ENCODE measurements at regions not wholly inside any gene's neighbourhood (a gene's known extent, or its start where the extent isn't known, plus 50 kb on each side); places are given as distances from the start of the nearest gene placed in this dataset.

DNA sequence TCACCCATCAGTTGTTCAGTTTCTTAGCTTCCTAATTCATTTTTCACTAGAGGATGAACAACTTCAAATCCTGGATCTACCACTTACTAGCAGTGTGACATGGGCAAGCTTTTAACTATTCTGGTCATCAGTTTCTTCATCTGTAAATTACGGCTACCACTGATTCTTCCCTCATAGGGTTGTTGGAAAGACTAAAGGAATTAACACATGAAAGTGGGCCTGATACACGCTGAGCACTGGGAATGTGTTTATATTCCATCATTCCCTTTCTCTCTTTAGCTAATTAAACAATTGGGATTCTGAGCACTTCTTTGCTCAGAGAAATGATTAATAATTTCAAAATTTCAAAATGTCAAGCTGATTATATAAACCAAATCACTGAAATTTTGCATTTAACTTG is 862.3 kb upstream of the GCFC2 start:
- H2BK15ac ChIP-seq (ENCODE audit: low read length): no peak overlapping the region
- H3K14ac ChIP-seq (ENCODE audit: low read length): no peak overlapping the region
- no peak overlapping the region for H3K4ac ChIP-seq (ENCODE audit: low read length)
- H2BK12ac ChIP-seq (ENCODE audit: low read length): no peak overlapping the region
- H3K27ac ChIP-seq (replicated peaks; ENCODE audit: low read length): no peak overlapping the region
- H2BK5ac ChIP-seq (ENCODE audit: low read length): no peak overlapping the region
- no peaks in the 10 kb centered on the region for H3K9me3 ChIP-seq (replicated peaks in 1 of 2; ENCODE audit: control insufficient read depth in 2 of 2, insufficient read depth in 1 of 2, low read depth in 1 of 2, low read length in 2 of 2)
- H4K91ac ChIP-seq (ENCODE audit: low read depth, low read length, poor library complexity): no peak overlapping the region
- H3K9ac ChIP-seq (ENCODE audit: low read depth, low read length, poor library complexity): no peak overlapping the region
- no peak overlapping the region for H2AFZ ChIP-seq (ENCODE audit: low read length)
- H3K79me1 ChIP-seq (ENCODE audit: low read depth, low read length): no peaks in the 10 kb centered on the region
- H3K23ac ChIP-seq (ENCODE audit: low read depth, low read length, poor library complexity): no peak overlapping the region
- no peak overlapping the region for H4K8ac ChIP-seq (ENCODE audit: low read depth, low read length)
- H3K27me3 ChIP-seq (ENCODE audit: control insufficient read depth in 3 of 3, insufficient read depth in 3 of 3, low read depth in 1 of 3, low read length in 3 of 3): no peaks in the 10 kb centered on the region
- H3K18ac ChIP-seq (ENCODE audit: low read length): no peak overlapping the region
- no peak overlapping the region for H3K4me2 ChIP-seq (ENCODE audit: insufficient read depth, low read length, poor library complexity, severe bottlenecking)
- H2BK120ac ChIP-seq (ENCODE audit: low read depth, low read length): no peak overlapping the region
- no peak overlapping the region for H3K4me3 ChIP-seq (ENCODE audit: low read length in 2 of 2)
- WGBS, 2 donors (ENCODE audit: extremely low coverage in 2 of 2, insufficient read length in 2 of 2, insufficient replicate concordance in 1 of 2): no CpG with 5 or more reads among the region's 2 CpGs
- H3K4me1 ChIP-seq (ENCODE audit: control insufficient read depth in 2 of 2, insufficient read depth in 1 of 2, low read depth in 1 of 2, low read length in 2 of 2): no peaks in the 10 kb centered on the region
- no peak overlapping the region for H2AK5ac ChIP-seq (ENCODE audit: low read depth, low read length)
- no peak for DNase-seq (ENCODE audit: low spot score)
- H3K36me3 ChIP-seq (replicated peaks in 1 of 2; ENCODE audit: control insufficient read depth in 2 of 2, insufficient read depth in 2 of 2, low read length in 2 of 2): no peaks in the 10 kb centered on the region

DNA sequence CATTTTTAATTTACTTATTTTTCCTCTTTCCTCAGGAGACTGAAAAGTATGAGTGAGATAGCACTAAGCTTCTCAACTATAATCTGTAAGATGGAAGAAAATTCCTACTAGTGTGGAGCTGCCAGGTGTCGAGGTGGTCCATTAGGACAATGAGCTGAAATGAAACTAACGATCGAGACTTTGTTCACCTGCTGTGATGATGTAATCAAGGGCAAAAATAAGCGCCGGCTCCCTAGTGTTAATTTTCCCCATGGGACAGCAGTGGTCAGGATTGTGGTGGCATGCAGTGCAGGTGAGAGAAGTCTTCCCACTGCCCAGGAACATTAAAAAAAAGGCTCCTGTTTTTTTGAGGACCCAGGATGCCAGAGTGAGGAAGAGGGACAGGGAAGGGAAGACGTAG is 859.1 kb upstream of the GCFC2 start:
- H3K4me3 ChIP-seq (ENCODE audit: low read length in 2 of 2): no peak overlapping the region
- no CpG with 5 or more reads among the region's 6 CpGs for WGBS, 2 donors (ENCODE audit: extremely low coverage in 2 of 2, insufficient read length in 2 of 2, insufficient replicate concordance in 1 of 2)
- H2BK5ac ChIP-seq (ENCODE audit: low read length): no peak overlapping the region

DNA sequence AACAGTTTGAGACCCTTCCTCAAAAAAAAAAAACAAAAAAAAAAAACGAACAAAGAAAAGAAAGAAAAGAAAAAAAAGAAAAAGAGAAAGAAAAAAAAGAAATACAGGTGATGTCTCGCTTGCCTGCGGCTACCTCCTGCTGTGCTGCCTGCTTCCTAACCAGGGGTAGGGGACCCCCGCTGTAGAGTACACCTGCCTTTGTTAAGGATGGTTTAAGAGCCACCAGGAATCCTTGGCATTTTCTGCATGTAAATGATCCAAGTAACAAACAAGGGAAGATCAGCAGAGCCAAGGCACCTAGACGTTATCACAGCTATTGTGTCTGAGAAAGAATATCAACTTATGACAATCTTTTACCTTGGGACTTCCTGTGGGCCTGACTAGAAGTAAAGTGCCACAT is 856.8 kb upstream of the GCFC2 start:
- Histone ChIP-seq H3K36me3 (replicated peaks in 1 of 2; ENCODE audit: control insufficient read depth in 2 of 2, insufficient read depth in 2 of 2, low read length in 2 of 2) (no peaks in the 10 kb centered on the region), H3K79me1 (ENCODE audit: low read depth, low read length) (no peaks in the 10 kb centered on the region), H3K23ac (ENCODE audit: low read depth, low read length, poor library complexity) (no peak overlapping the region), H3K9ac (ENCODE audit: low read depth, low read length, poor library complexity) (no peak overlapping the region), H3K18ac (ENCODE audit: low read length) (no peak overlapping the region), H2BK120ac (ENCODE audit: low read depth, low read length) (no peak overlapping the region), H3K4me1 (ENCODE audit: control insufficient read depth in 2 of 2, insufficient read depth in 1 of 2, low read depth in 1 of 2, low read length in 2 of 2) (no peaks in the 10 kb centered on the region), H2BK15ac (ENCODE audit: low read length) (no peak overlapping the region), H3K9me3 (replicated peaks in 1 of 2; ENCODE audit: control insufficient read depth in 2 of 2, insufficient read depth in 1 of 2, low read depth in 1 of 2, low read length in 2 of 2) (no peaks in the 10 kb centered on the region), H2AK5ac (ENCODE audit: low read depth, low read length) (no peak overlapping the region), H3K4me2 (ENCODE audit: insufficient read depth, low read length, poor library complexity, severe bottlenecking) (no peak overlapping the region), H3K27ac (replicated peaks; ENCODE audit: low read length) (no peak overlapping the region), H2BK12ac (ENCODE audit: low read length) (no peak overlapping the region), H4K91ac (ENCODE audit: low read depth, low read length, poor library complexity) (no peak overlapping the region), H3K14ac (ENCODE audit: low read length) (no peak overlapping the region), H4K8ac (ENCODE audit: low read depth, low read length) (no peak overlapping the region), H2AFZ (ENCODE audit: low read length) (no peak overlapping the region), H2BK5ac (ENCODE audit: low read length) (no peak overlapping the region), H3K27me3 (ENCODE audit: control insufficient read depth in 3 of 3, insufficient read depth in 3 of 3, low read depth in 1 of 3, low read length in 3 of 3) (no peaks in the 10 kb centered on the region), H3K4ac (ENCODE audit: low read length) (no peak overlapping the region), H3K4me3 (ENCODE audit: low read length in 2 of 2) (no peak overlapping the region)
- no peak for DNase-seq (ENCODE audit: low spot score)
- WGBS, 2 donors (ENCODE audit: extremely low coverage in 2 of 2, insufficient read length in 2 of 2, insufficient replicate concordance in 1 of 2): no CpG with 5 or more reads among the region's 5 CpGs

More for the DNA sequence above, 859.1 kb upstream of the GCFC2 start:
- Histone ChIP-seq H3K4me2 (ENCODE audit: insufficient read depth, low read length, poor library complexity, severe bottlenecking) (no peak overlapping the region), H2BK120ac (ENCODE audit: low read depth, low read length) (no peak overlapping the region), H3K4me1 (ENCODE audit: control insufficient read depth in 2 of 2, insufficient read depth in 1 of 2, low read depth in 1 of 2, low read length in 2 of 2) (no peaks in the 10 kb centered on the region), H3K79me1 (ENCODE audit: low read depth, low read length) (no peaks in the 10 kb centered on the region), H2BK15ac (ENCODE audit: low read length) (no peak overlapping the region), H3K4ac (ENCODE audit: low read length) (no peak overlapping the region), H3K27ac (replicated peaks; ENCODE audit: low read length) (no peak overlapping the region), H2AK5ac (ENCODE audit: low read depth, low read length) (no peak overlapping the region), H2AFZ (ENCODE audit: low read length) (no peak overlapping the region), H3K18ac (ENCODE audit: low read length) (no peak overlapping the region), H2BK12ac (ENCODE audit: low read length) (no peak overlapping the region), H3K27me3 (ENCODE audit: control insufficient read depth in 3 of 3, insufficient read depth in 3 of 3, low read depth in 1 of 3, low read length in 3 of 3) (no peaks in the 10 kb centered on the region), H3K9me3 (replicated peaks in 1 of 2; ENCODE audit: control insufficient read depth in 2 of 2, insufficient read depth in 1 of 2, low read depth in 1 of 2, low read length in 2 of 2) (no peaks in the 10 kb centered on the region), H3K36me3 (replicated peaks in 1 of 2; ENCODE audit: control insufficient read depth in 2 of 2, insufficient read depth in 2 of 2, low read length in 2 of 2) (no peaks in the 10 kb centered on the region), H3K23ac (ENCODE audit: low read depth, low read length, poor library complexity) (no peak overlapping the region), H3K9ac (ENCODE audit: low read depth, low read length, poor library complexity) (no peak overlapping the region), H4K8ac (ENCODE audit: low read depth, low read length) (no peak overlapping the region), H3K14ac (ENCODE audit: low read length) (no peak overlapping the region), H4K91ac (ENCODE audit: low read depth, low read length, poor library complexity) (no peak overlapping the region)
- no peak for DNase-seq (ENCODE audit: low spot score)

DNA sequence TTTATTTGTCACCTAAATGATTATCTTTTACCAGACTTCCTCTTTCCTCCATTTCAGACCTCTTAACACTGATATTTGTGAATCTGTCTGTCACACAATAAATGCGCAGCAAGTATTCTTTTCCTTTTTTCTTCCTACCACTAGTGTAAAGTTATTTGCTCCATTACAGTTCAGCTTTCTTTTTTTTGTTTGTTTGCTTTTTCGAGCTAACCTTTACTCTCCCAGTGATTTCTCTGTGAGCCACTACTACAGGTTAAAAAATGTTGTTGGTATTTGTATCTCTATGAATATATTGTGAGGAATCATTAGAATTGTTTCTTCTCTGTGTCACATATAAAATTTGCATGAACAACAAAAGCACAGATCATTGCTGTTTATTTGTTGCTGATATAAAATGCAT is 854.0 kb upstream of the GCFC2 start:
- Histone ChIP-seq H2AK5ac (ENCODE audit: low read depth, low read length) (no peak overlapping the region), H2AFZ (ENCODE audit: low read length) (no peak overlapping the region), H2BK12ac (ENCODE audit: low read length) (no peak overlapping the region), H3K9me3 (replicated peaks in 1 of 2; ENCODE audit: control insufficient read depth in 2 of 2, insufficient read depth in 1 of 2, low read depth in 1 of 2, low read length in 2 of 2) (no peaks in the 10 kb centered on the region), H3K27me3 (ENCODE audit: control insufficient read depth in 3 of 3, insufficient read depth in 3 of 3, low read depth in 1 of 3, low read length in 3 of 3) (no peaks in the 10 kb centered on the region), H2BK120ac (ENCODE audit: low read depth, low read length) (no peak overlapping the region), H2BK15ac (ENCODE audit: low read length) (no peak overlapping the region), H3K79me1 (ENCODE audit: low read depth, low read length) (no peaks in the 10 kb centered on the region), H3K27ac (replicated peaks; ENCODE audit: low read length) (no peak overlapping the region), H3K9ac (ENCODE audit: low read depth, low read length, poor library complexity) (no peak overlapping the region), H3K4ac (ENCODE audit: low read length) (no peak overlapping the region), H3K36me3 (replicated peaks in 1 of 2; ENCODE audit: control insufficient read depth in 2 of 2, insufficient read depth in 2 of 2, low read length in 2 of 2) (no peaks in the 10 kb centered on the region), H4K91ac (ENCODE audit: low read depth, low read length, poor library complexity) (no peak overlapping the region), H4K8ac (ENCODE audit: low read depth, low read length) (no peak overlapping the region), H3K23ac (ENCODE audit: low read depth, low read length, poor library complexity) (no peak overlapping the region), H3K4me2 (ENCODE audit: insufficient read depth, low read length, poor library complexity, severe bottlenecking) (no peak overlapping the region), H2BK5ac (ENCODE audit: low read length) (no peak overlapping the region), H3K18ac (ENCODE audit: low read length) (no peak overlapping the region), H3K14ac (ENCODE audit: low read length) (no peak overlapping the region), H3K4me3 (ENCODE audit: low read length in 2 of 2) (no peak overlapping the region), H3K4me1 (ENCODE audit: control insufficient read depth in 2 of 2, insufficient read depth in 1 of 2, low read depth in 1 of 2, low read length in 2 of 2) (no peaks in the 10 kb centered on the region)
- no CpG with 5 or more reads among the region's 2 CpGs for WGBS, 2 donors (ENCODE audit: extremely low coverage in 2 of 2, insufficient read length in 2 of 2, insufficient replicate concordance in 1 of 2)
- no peak for DNase-seq (ENCODE audit: low spot score)

Data from neuronal stem cell (in vitro differentiated cells).